ENCODE measurements at regions not wholly inside any gene's neighbourhood (a gene's known extent, or its start where the extent isn't known, plus 50 kb on each side); places are given as distances from the start of the nearest gene placed in this dataset.

DNA sequence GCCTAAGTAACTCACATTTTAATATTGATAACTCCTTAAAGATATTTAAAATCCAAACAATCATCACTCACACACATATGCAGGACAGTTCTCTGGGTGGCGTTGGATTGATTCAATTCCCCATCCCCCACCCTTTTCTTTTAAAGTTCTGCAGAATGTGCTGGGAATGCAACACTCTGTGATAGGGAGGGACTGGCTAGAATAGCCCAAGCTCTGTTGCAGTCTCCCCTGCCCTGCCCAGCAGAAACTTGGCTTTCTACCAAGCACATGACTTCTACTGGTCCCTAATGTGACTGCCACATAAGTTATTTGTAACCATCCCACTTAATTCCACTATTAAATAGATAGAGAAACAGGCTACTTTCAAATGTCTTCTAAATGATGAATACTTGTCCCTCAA is 55.2 kb downstream of the TWIST1 start:
- no peak for DNase-seq

GRCh38 chr7:19061331-19061730 is 56.1 kb downstream of the TWIST1 start:
- DNase-seq = no peak

DNA sequence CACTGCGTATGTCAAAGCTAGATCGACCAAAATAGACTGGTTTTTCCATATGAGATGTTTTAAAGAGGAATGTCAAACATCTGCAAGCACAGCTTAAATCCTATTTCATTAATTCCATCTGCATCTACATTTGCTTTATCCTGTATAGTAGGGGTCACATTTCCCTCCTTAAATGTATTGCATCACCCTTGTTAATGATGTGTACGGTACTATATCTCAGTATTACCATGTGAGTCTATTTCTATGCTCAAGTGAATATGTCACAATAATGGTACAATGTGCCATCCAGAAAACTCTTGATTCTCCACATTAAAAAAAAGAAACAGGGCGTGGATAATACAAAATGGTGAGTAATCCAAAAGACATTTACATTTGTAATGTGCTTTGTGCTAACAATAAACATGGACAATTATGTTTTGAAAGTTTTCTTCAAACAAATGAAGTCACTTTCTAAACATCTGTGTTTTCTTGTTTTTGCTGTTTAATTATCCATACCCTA is 56.6 kb downstream of the TWIST1 start:
- peak; percentile 83 for DNase-seq

DNA sequence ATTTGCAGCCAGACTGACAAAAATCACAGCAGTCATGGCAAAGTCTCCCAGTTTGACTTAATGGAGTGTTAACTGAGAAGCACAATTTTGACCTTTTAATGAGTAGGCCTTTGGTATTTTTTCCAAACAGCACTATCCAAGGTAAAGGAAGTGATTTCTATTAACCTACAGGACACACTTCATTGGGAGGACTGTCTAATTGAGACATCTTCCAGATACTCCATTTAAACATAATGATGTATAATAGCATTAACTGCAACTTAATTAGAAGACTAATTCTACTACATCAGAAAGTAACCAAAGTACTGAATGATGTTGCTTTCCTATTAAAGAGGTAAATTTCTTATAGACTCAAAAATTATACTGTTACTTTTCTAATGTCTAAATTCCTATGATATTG is 61.1 kb downstream of the TWIST1 start:
- DNase-seq = no peak

Measured in fibroblast of skin of right quadriceps (primary cell).